H1 (cell line): ENCODE measurements at regions not wholly inside any gene's neighbourhood (a gene's known extent, or its start where the extent isn't known, plus 50 kb on each side); places are given as distances from the start of the nearest gene placed in this dataset.

Experiments used
- CTCF ChIA-PET: fragments of 300-600 bp; sonication (Branson Sonifier 250); formaldehyde crosslinking; loops from one replicate; lab custom pipeline; 2021; ENCODE audit not compliant: partially characterized antibody; lab: Charles Lee
- POLR2A ChIA-PET: fragments of 300-600 bp; sonication (Branson Sonifier 250); formaldehyde crosslinking; loops from one replicate; lab custom pipeline; 2021; ENCODE audit warnings: inconsistent platforms; ENCODE audit not compliant: partially characterized antibody; lab: Charles Lee
- DNase-seq, 2 experiments: peaks; one replicate each; pipeline versions ENCODE4 v3.0.0 to v3.0.0-alpha.2; 2010 to 2022; ENCODE audit warnings: low spot score in 2 of 2, low read depth in 1 of 2, mixed read lengths in 1 of 2
- FAIRE-seq: peaks from 2 replicates; lab custom pipeline; 2011; peaks lifted over from hg19 to GRCh38; lab: Jason Lieb, UNC
- H2AFZ ChIP-seq: 2 replicates; pipeline ENCODE4 v1.8.1; 2012; ENCODE audit warnings: low read length, inconsistent platforms
- H2AK5ac ChIP-seq: 2 replicates; pipeline ENCODE4 v1.6.1; 2013; ENCODE audit warnings: low read depth, low read length
- H2BK120ac ChIP-seq: replicated peaks from 2 replicates; pipeline ENCODE3; 2013; ENCODE audit warnings: low read depth, low read length, inconsistent platforms
- H2BK12ac ChIP-seq: 2 replicates; pipeline ENCODE4 v1.6.1; 2013; ENCODE audit warnings: low read depth, low read length
- H2BK15ac ChIP-seq: 2 replicates; pipeline ENCODE4 v1.6.1; 2013; ENCODE audit warnings: low read length
- H2BK20ac ChIP-seq: 2 replicates; pipeline ENCODE4 v1.6.1; 2013; ENCODE audit warnings: low read length
- H2BK5ac ChIP-seq: 2 replicates; pipeline ENCODE4 v1.6.1; 2013; ENCODE audit warnings: low read depth, low read length
- H3K14ac ChIP-seq: 2 replicates; pipeline ENCODE4 v1.6.1; 2013; ENCODE audit warnings: inconsistent platforms; ENCODE audit not compliant: insufficient read length
- H3K18ac ChIP-seq: 2 replicates; pipeline ENCODE4 v1.6.1; 2013; ENCODE audit warnings: low read length; ENCODE audit errors: extremely low read depth
- H3K23ac ChIP-seq: 2 replicates; pipeline ENCODE4 v1.6.1; 2013; ENCODE audit warnings: inconsistent platforms; ENCODE audit not compliant: insufficient read length
- H3K23me2 ChIP-seq: 2 replicates; pipeline ENCODE4 v1.6.1; 2013; ENCODE audit warnings: low read depth, low read length
- H3K27ac ChIP-seq: 2 replicates; pipeline ENCODE4 v1.6.1; 2011; ENCODE audit warnings: low read depth, low read length, inconsistent platforms
- H3K27me3 ChIP-seq, 4 experiments: replicated peaks in 1 of 4; 1 replicate in 1 of 4; 2 replicates in 3 of 4; pipeline versions ENCODE4 v1.6.1 to v1.8.1; 2011 to 2013; ENCODE audit warnings: low read length in 3 of 4, mild to moderate bottlenecking in 3 of 4, inconsistent platforms in 2 of 4, mixed read lengths in 2 of 4, moderate library complexity in 1 of 4; ENCODE audit not compliant: control insufficient read depth in 3 of 4, insufficient read depth in 3 of 4; ENCODE audit errors: extremely low read depth in 1 of 4
- H3K36me3 ChIP-seq, 4 experiments: 2 replicates each; pipeline versions ENCODE4 v1.6.1 to v1.8.1; 2011 to 2013; ENCODE audit warnings: mild to moderate bottlenecking in 4 of 4, low read length in 3 of 4, moderate library complexity in 2 of 4, control low read depth in 1 of 4, inconsistent platforms in 1 of 4; ENCODE audit not compliant: insufficient read depth in 4 of 4, control insufficient read depth in 2 of 4
- H3K4ac ChIP-seq: replicated peaks from 2 replicates; pipeline ENCODE3; 2013; ENCODE audit warnings: low read length, low read depth, mixed read lengths, inconsistent platforms; ENCODE audit not compliant: insufficient read length
- H3K4me1 ChIP-seq, 4 experiments: replicated peaks in 1 of 4; 1 replicate in 1 of 4; 2 replicates in 3 of 4; pipeline versions ENCODE4 v1.6.1 to v1.8.1; 2011 to 2013; ENCODE audit warnings: low read length in 3 of 4, inconsistent platforms in 2 of 4, mixed read lengths in 1 of 4; ENCODE audit not compliant: insufficient read depth in 4 of 4, control insufficient read depth in 3 of 4
- H3K4me2 ChIP-seq, 2 experiments: 2 replicates each; pipeline versions ENCODE4 v1.6.1 to v1.8.1; 2011 to 2013; ENCODE audit warnings: low read depth in 2 of 2, low read length in 2 of 2, control low read depth in 1 of 2, inconsistent platforms in 1 of 2, mild to moderate bottlenecking in 1 of 2; ENCODE audit not compliant: insufficient read depth in 1 of 2
- H3K4me3 ChIP-seq, 4 experiments: fragments of 200-600, 300-600 bp in 1 of 4; sonication (generic), shearing (Covaris generic), sonication (Bioruptor Twin) in 1 of 4; 2 replicates each; pipeline versions ENCODE4 v1.5.1 to v1.8.1; 2011 to 2016; ENCODE audit warnings: low read length in 4 of 4, low read depth in 3 of 4, control low read depth in 2 of 4, inconsistent platforms in 2 of 4, mild to moderate bottlenecking in 2 of 4, mixed read lengths in 1 of 4, moderate library complexity in 1 of 4; ENCODE audit not compliant: insufficient read depth in 2 of 4; ENCODE audit errors: extremely low read depth in 1 of 4
- H3K56ac ChIP-seq: replicated peaks from 2 replicates; pipeline ENCODE3; 2013; ENCODE audit warnings: low read depth, mild to moderate bottlenecking, mixed read lengths, low read length, inconsistent platforms; ENCODE audit not compliant: insufficient read length
- H3K79me1 ChIP-seq: 2 replicates; pipeline ENCODE4 v1.6.1; 2013; ENCODE audit warnings: low read depth, low read length, control low read depth
- H3K79me2 ChIP-seq, 2 experiments: 2 replicates each; pipeline versions ENCODE4 v1.6.1 to v1.8.1; 2012 to 2013; ENCODE audit warnings: low read length in 2 of 2, mild to moderate bottlenecking in 2 of 2, inconsistent platforms in 1 of 2; ENCODE audit not compliant: insufficient read depth in 2 of 2, control insufficient read depth in 1 of 2
- H3K9ac ChIP-seq, 4 experiments: replicated peaks in 1 of 4; 1 replicate in 1 of 4; 2 replicates in 3 of 4; pipeline versions ENCODE4 v1.6.1 to v1.8.1; 2011 to 2013; ENCODE audit warnings: low read depth in 3 of 4, low read length in 3 of 4, control low read depth in 2 of 4, mild to moderate bottlenecking in 2 of 4, moderate library complexity in 2 of 4, inconsistent platforms in 1 of 4; ENCODE audit errors: extremely low read depth in 1 of 4
- H3K9me3 ChIP-seq, 2 experiments: 2 replicates each; pipeline versions ENCODE4 v1.6.1 to v1.8.1; 2012 to 2013; ENCODE audit warnings: mild to moderate bottlenecking in 2 of 2, moderate library complexity in 2 of 2, control low read depth in 1 of 2, inconsistent platforms in 1 of 2, low read depth in 1 of 2, low read length in 1 of 2, mixed read lengths in 1 of 2; ENCODE audit not compliant: insufficient read depth in 2 of 2
- H4K20me1 ChIP-seq, 2 experiments: replicated peaks in 1 of 2; 2 replicates each; pipeline versions ENCODE3 to v1.8.1; 2011 to 2013; ENCODE audit warnings: inconsistent platforms in 2 of 2, low read length in 2 of 2, mild to moderate bottlenecking in 1 of 2; ENCODE audit not compliant: insufficient read depth in 2 of 2, control insufficient read depth in 1 of 2
- H4K5ac ChIP-seq: 2 replicates; pipeline ENCODE4 v1.6.1; 2013; ENCODE audit warnings: low read length, low read depth, mixed read lengths, inconsistent platforms; ENCODE audit not compliant: insufficient read length
- H4K8ac ChIP-seq: 2 replicates; pipeline ENCODE4 v1.8.0; 2013; ENCODE audit warnings: mild to moderate bottlenecking, moderate library complexity, low read length, inconsistent platforms; ENCODE audit not compliant: insufficient read depth; ENCODE audit errors: extremely low read depth
- H4K91ac ChIP-seq: replicated peaks from 2 replicates; pipeline ENCODE3; 2013; ENCODE audit warnings: low read length, mixed read lengths, inconsistent platforms; ENCODE audit not compliant: insufficient read length
- CTCF ChIP-seq, 3 experiments: IDR thresholded peaks; 1 replicate in 2 of 3; 2 replicates in 1 of 3; pipeline versions ENCODE4 v1.5.1 to v1.6.1; 2011; ENCODE audit warnings: low read length in 3 of 3, mild to moderate bottlenecking in 3 of 3, inconsistent platforms in 2 of 3, low read depth in 1 of 3, moderate library complexity in 1 of 3; ENCODE audit not compliant: insufficient read depth in 1 of 3; ENCODE audit errors: control extremely low read depth in 1 of 3
- RAD21 ChIP-seq, 2 experiments: IDR thresholded peaks in 1 of 2; conservative IDR thresholded peaks in 1 of 2; 2 replicates each; pipeline ENCODE4 v1.6.1; 2011; ENCODE audit warnings: low read depth in 2 of 2, low read length in 2 of 2, improper control_type of control experiment in 1 of 2, inconsistent platforms in 1 of 2, mild to moderate bottlenecking in 1 of 2, moderate library complexity in 1 of 2
- SIN3A ChIP-seq, 2 experiments: IDR thresholded peaks in 1 of 2; conservative IDR thresholded peaks in 1 of 2; 2 replicates each; pipeline ENCODE4 v1.6.1; 2011 to 2012; ENCODE audit warnings: low read length in 2 of 2, improper control_type of control experiment in 1 of 2, low read depth in 1 of 2, mild to moderate bottlenecking in 1 of 2
- WGBS, 2 experiments: shearing (Covaris generic) in 1 of 2; methylation state at CpG; one replicate each; pipeline versions ENCODE4 v1.1.6 to v1.1.7; 2013 to 2015; ENCODE audit warnings: low lambda C conversion rate in 2 of 2, mixed read lengths in 2 of 2, inconsistent platforms in 1 of 2, low coverage in 1 of 2, missing lambda C conversion rate in 1 of 2; ENCODE audit not compliant: insufficient replicate concordance in 2 of 2, insufficient coverage in 1 of 2, insufficient read length in 1 of 2; ENCODE audit errors: extremely low coverage in 1 of 2, missing lambda C conversion rate in 1 of 2; 5-methylcytosine and 5-hydroxymethylcytosine counted together

GRCh38 chr3:39668420-39668819 lies 141.0 kb upstream of the MYRIP start:
- Histone ChIP-seq H3K4ac (no peak overlapping the region), H2AFZ (no peak overlapping the region), H3K23me2 (no peaks in the 10 kb centered on the region), H2BK120ac (no peak overlapping the region), H3K9ac (no peak overlapping the region), H2BK5ac (no peak overlapping the region), H2BK12ac (no peak overlapping the region), H3K18ac (no peak overlapping the region), H3K23ac (no peak overlapping the region), H3K4me1 (no peaks in the 10 kb centered on the region), H2BK15ac (no peak overlapping the region), H2AK5ac (no peak overlapping the region), H4K91ac (no peak overlapping the region), H3K4me2 (no peak overlapping the region), H3K79me2 (no peaks in the 10 kb centered on the region), H4K5ac (no peak overlapping the region), H3K56ac (no peak overlapping the region), H3K27me3 (no peaks in the 10 kb centered on the region), H2BK20ac (no peak overlapping the region), H4K20me1 (no peaks in the 10 kb centered on the region), H3K9me3 (no peaks in the 10 kb centered on the region), H3K14ac (no peak overlapping the region), H3K27ac (no peak overlapping the region), H3K4me3 (no peak overlapping the region), H3K79me1 (no peaks in the 10 kb centered on the region), H3K36me3 (no peaks in the 10 kb centered on the region), H4K8ac (no peak overlapping the region)
- WGBS, 2 experiments = 39% methylated on average over 5 of the region's 5 CpGs; no CpG with 5 or more reads in 1 of the 2 experiments
- ChIA-PET CTCF (interaction anchor here (1.3 to 3.1 kb wide), 7 partner anchors 11 to 136 kb away, joined by 3 to 21 read pairs (median 5); no protein-coding TSS in a partner anchor), POLR2A (no interaction called here)
- FAIRE-seq (peak; percentile 90), DNase-seq (no peak)
- TF ChIP-seq RAD21 (IDR thresholded peaks at IDR 0.05 in 1 of 2, conservative IDR thresholded peaks at IDR 0.05 in 1 of 2; ENCODE audit: low read depth in 2 of 2, low read length in 2 of 2) (peak; percentile 59 to 64), CTCF (IDR thresholded peaks at IDR 0.05; ENCODE audit: control extremely low read depth in 1 of 3, insufficient read depth in 1 of 3, low read depth in 1 of 3, low read length in 3 of 3) (peak in 2 of 3 experiments; percentile 55 to 73; a peak in 3 of 4 replicates), SIN3A (conservative IDR thresholded peaks at IDR 0.05 in 1 of 2, IDR thresholded peaks at IDR 0.05 in 1 of 2; ENCODE audit: low read depth in 1 of 2, low read length in 2 of 2) (no peak)
